ENCODE measurements at regions not wholly inside any gene's neighbourhood (a gene's known extent, or its start where the extent isn't known, plus 50 kb on each side); places are given as distances from the start of the nearest gene placed in this dataset.

DNA sequence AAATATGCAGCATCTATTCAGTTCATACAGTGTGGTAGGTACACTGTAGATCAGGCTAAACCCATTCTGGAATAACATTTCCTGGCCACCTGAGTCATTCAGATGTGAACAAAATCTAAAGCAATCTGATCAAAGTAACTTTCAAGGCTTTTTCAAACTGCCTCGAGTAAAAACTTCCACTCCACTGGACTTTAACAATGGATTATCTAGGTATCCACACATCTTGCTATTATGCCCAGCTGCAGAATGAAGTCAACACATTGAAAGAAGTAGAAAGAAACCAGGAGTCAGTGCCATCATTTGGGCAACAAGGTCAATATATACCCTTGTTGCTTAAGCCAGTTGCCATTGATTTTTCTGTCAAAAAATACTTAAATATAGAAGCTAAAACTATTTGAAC lies 1352.6 kb upstream of the NUDT12 start:
- TF ChIP-seq, protein P1, sequence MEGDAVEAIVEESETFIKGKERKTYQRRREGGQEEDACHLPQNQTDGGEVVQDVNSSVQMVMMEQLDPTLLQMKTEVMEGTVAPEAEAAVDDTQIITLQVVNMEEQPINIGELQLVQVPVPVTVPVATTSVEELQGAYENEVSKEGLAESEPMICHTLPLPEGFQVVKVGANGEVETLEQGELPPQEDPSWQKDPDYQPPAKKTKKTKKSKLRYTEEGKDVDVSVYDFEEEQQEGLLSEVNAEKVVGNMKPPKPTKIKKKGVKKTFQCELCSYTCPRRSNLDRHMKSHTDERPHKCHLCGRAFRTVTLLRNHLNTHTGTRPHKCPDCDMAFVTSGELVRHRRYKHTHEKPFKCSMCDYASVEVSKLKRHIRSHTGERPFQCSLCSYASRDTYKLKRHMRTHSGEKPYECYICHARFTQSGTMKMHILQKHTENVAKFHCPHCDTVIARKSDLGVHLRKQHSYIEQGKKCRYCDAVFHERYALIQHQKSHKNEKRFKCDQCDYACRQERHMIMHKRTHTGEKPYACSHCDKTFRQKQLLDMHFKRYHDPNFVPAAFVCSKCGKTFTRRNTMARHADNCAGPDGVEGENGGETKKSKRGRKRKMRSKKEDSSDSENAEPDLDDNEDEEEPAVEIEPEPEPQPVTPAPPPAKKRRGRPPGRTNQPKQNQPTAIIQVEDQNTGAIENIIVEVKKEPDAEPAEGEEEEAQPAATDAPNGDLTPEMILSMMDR (IDR thresholded peaks at IDR 0.05; ENCODE audit: insufficient read depth, low read length, missing control alignments): no peak
- POLR2A ChIA-PET: no interaction called here
- H3K4me3 ChIP-seq (ENCODE audit: low read depth, low read length): no peak overlapping the region

DNA sequence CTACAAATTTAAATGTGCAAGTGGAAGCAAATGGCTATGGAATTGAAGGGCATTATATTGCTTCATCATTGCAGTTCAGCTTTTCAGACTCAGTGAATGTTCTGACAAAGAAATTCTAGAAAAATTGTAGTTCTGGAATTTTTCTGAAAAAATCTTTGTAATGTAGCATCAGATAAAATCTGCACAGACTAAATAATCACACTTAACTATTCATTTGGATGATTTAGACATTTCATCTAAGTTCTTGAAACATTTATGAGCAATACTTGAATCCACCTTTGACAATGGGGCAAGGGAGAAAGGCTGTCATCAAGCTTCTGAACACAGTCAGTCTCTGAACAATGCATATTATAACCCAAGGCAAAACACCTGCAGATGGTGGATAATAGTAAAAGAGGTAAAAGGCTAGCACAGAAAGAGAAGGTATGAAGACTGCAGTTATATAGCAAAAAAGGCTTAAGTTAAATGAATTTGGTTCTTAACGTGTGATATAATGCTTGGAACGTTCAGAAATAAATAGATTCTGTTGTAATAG lies 1352.0 kb upstream of the NUDT12 start:
- no peak overlapping the region for H3K4me3 ChIP-seq (ENCODE audit: low read depth, low read length)
- no peak for DNase-seq (ENCODE audit: low read depth, low spot score)
- TF ChIP-seq, protein P1 (IDR thresholded peaks at IDR 0.05; ENCODE audit: insufficient read depth, low read length, missing control alignments): no peak
- ChIA-PET POLR2A (no interaction called here), CTCF (no interaction called here)

More for the DNA sequence above, 1352.6 kb upstream of the NUDT12 start:
- no peak for DNase-seq (ENCODE audit: low read depth, low spot score)
- CTCF ChIA-PET: no interaction called here

GRCh38 chr5:104913841-104914281 lies 1351.3 kb upstream of the NUDT12 start:
- no peak overlapping the region for H3K4me3 ChIP-seq (ENCODE audit: low read depth, low read length)
- TF ChIP-seq, protein P1 (IDR thresholded peaks at IDR 0.05; ENCODE audit: insufficient read depth, low read length, missing control alignments): no peak
- DNase-seq (ENCODE audit: low read depth, low spot score): no peak
- CTCF ChIA-PET: no interaction called here
- POLR2A ChIA-PET: no interaction called here

GRCh38 chr5:104909803-104910202 lies 1347.2 kb upstream of the NUDT12 start:
- no peak overlapping the region for H3K4me3 ChIP-seq (ENCODE audit: low read depth, low read length)
- TF ChIP-seq, protein P1 (IDR thresholded peaks at IDR 0.05; ENCODE audit: insufficient read depth, low read length, missing control alignments): no peak
- POLR2A ChIA-PET: no interaction called here
- CTCF ChIA-PET: no interaction called here
- no peak for DNase-seq (ENCODE audit: low read depth, low spot score)

DNA sequence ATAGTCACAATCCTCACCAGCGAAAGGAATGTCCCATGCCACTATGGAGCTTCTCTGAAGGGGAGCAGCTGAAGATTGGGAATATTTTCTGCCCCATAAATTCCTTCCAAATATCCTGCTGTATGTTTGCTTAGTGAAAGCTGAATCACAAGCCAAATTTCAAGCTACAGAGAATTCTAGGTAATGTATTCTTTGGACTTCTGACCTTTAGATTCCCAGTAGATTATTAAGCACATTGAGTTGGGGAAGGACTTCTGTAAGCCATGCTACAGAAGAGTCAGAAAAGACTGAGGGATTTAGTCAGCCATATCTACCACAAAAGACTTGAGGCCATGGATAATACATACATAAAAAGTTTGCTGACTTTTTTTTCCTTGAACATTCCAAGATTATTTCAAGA lies 1342.0 kb upstream of the NUDT12 start:
- DNase-seq (ENCODE audit: low read depth, low spot score): no peak
- CTCF ChIA-PET: no interaction called here
- no peak overlapping the region for H3K4me3 ChIP-seq (ENCODE audit: low read depth, low read length)
- POLR2A ChIA-PET: no interaction called here
- TF ChIP-seq, protein P1 (IDR thresholded peaks at IDR 0.05; ENCODE audit: insufficient read depth, low read length, missing control alignments): no peak

DNA sequence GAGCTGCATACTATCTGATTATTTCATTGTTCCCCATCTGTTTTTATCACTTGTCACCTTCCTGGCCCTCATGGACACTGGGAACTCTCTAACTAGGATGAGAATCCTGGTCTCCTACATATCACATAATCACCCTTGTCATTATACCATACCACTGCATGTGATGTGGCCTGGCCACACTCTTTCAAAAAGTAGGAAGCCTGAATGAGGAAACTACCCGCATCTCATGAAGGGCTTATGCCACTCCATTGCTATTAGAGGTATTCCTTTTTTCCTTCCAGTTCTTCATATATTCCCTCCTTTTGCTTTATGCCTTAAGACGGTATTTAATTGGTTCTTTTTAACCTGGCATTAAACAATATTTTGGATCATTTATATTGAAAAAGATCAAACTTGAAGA lies 1341.4 kb upstream of the NUDT12 start:
- TF ChIP-seq, protein P1 (IDR thresholded peaks at IDR 0.05; ENCODE audit: insufficient read depth, low read length, missing control alignments): no peak
- CTCF ChIA-PET: no interaction called here
- no peak for DNase-seq (ENCODE audit: low read depth, low spot score)
- no peak overlapping the region for H3K4me3 ChIP-seq (ENCODE audit: low read depth, low read length)
- POLR2A ChIA-PET: no interaction called here
